GM12878 (cell line): ENCODE measurements at regions not wholly inside any gene's neighbourhood (a gene's known extent, or its start where the extent isn't known, plus 50 kb on each side); places are given as distances from the start of the nearest gene placed in this dataset.

ENCODE experiments used
- CEBPB ChIP-seq, 2 experiments: fragments of 150-350 bp in 1 of 2; IDR thresholded peaks; 2 replicates each; pipeline ENCODE4 v1.6.1; 2012 to 2014; ENCODE audit warnings: low read depth in 2 of 2, low read length in 2 of 2, borderline replicate concordance in 1 of 2, inconsistent platforms in 1 of 2
- GABPA ChIP-seq: IDR thresholded peaks from 2 replicates; pipeline ENCODE4 v1.6.1; 2014; ENCODE audit warnings: antibody characterized with exemption, low read depth, mild to moderate bottlenecking, inconsistent platforms
- MLLT1 ChIP-seq: fragments of 450-650 bp; IDR thresholded peaks from 2 replicates; pipeline ENCODE4 v1.6.1; 2016; ENCODE audit warnings: mild to moderate bottlenecking
- ZBTB33 ChIP-seq: fragments of 450-650 bp; IDR thresholded peaks from 2 replicates; pipeline ENCODE4 v1.6.1; 2017; ENCODE audit warnings: mild to moderate bottlenecking

- TF ChIP-seq ZBTB33 (no peak), MLLT1 (no peak), GABPA (no peak), CEBPB (IDR thresholded peaks at IDR 0.05; ENCODE audit: borderline replicate concordance in 1 of 2, low read depth in 2 of 2, low read length in 2 of 2) (no peak)
Observed at GRCh38 chr6:5938934-5939333, 67.8 kb downstream of the NRN1 start.
